Adipocyte (in vitro differentiated cells): ENCODE measurements at regions not wholly inside any gene's neighbourhood (a gene's known extent, or its start where the extent isn't known, plus 50 kb on each side); places are given as distances from the start of the nearest gene placed in this dataset.

Experiments used
- DNase-seq: peaks from one replicate; pipeline ENCODE4 v3.0.0-alpha.2; 2015; ENCODE audit warnings: low read depth
- H3K27me3 ChIP-seq: replicated peaks from 2 replicates; pipeline ENCODE4 v1.7.0; 2013; ENCODE audit warnings: mild to moderate bottlenecking, low read length, moderate library complexity; ENCODE audit not compliant: control insufficient read depth, insufficient read depth
- H3K36me3 ChIP-seq: 2 replicates; pipeline ENCODE4 v1.7.0; 2013; ENCODE audit warnings: low read length, mild to moderate bottlenecking, moderate library complexity; ENCODE audit not compliant: control insufficient read depth, insufficient read depth, severe bottlenecking
- H3K4me1 ChIP-seq: 2 replicates; pipeline ENCODE4 v1.7.0; 2013; ENCODE audit warnings: mild to moderate bottlenecking, low read length, moderate library complexity; ENCODE audit not compliant: control insufficient read depth, insufficient read depth
- H3K4me3 ChIP-seq: 2 replicates; pipeline ENCODE4 v1.7.0; 2013; ENCODE audit warnings: mild to moderate bottlenecking, low read length, moderate library complexity
- H3K9ac ChIP-seq: 2 replicates; pipeline ENCODE4 v1.7.0; 2013; ENCODE audit warnings: mild to moderate bottlenecking, low read length, moderate library complexity
- H3K9me3 ChIP-seq: 2 replicates; pipeline ENCODE4 v1.7.0; 2013; ENCODE audit warnings: mild to moderate bottlenecking, low read length, moderate library complexity; ENCODE audit not compliant: control insufficient read depth

GRCh38 chr2:128451084-128452023, 132.7 kb upstream of the HS6ST1 start:
- Histone ChIP-seq H3K36me3 (no peaks in the 10 kb centered on the region), H3K27me3 (peaks cover 44% of the 10 kb centered on the region), H3K4me1 (no peaks in the 10 kb centered on the region), H3K9ac (no peak overlapping the region), H3K4me3 (no peak overlapping the region), H3K9me3 (no peaks in the 10 kb centered on the region)
- DNase-seq = no peak

DNA sequence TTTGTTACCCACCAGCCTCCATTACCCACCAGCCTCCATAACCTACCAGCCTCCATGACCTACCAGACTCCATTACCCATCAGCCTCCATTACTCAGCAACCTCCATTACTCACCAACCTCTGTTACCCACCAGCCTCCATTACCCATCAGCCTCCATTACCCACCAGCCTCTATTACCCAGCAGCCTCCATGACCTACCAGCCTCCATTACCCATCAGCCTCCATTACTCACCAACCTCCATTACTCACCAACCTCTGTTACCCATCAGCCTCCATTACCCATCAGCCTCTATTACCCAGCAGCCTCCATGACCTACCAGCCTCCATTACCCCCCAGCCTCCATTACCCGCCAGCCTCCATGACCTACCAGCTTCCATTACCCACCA, 133.3 kb upstream of the HS6ST1 start:
- peaks cover 44% of the 10 kb centered on the region for H3K27me3 ChIP-seq
- no peaks in the 10 kb centered on the region for H3K36me3 ChIP-seq
- no peak for DNase-seq
- H3K4me1 ChIP-seq = no peaks in the 10 kb centered on the region
- H3K4me3 ChIP-seq = no peak overlapping the region
- no peaks in the 10 kb centered on the region for H3K9me3 ChIP-seq
- H3K9ac ChIP-seq = no peak overlapping the region

DNA sequence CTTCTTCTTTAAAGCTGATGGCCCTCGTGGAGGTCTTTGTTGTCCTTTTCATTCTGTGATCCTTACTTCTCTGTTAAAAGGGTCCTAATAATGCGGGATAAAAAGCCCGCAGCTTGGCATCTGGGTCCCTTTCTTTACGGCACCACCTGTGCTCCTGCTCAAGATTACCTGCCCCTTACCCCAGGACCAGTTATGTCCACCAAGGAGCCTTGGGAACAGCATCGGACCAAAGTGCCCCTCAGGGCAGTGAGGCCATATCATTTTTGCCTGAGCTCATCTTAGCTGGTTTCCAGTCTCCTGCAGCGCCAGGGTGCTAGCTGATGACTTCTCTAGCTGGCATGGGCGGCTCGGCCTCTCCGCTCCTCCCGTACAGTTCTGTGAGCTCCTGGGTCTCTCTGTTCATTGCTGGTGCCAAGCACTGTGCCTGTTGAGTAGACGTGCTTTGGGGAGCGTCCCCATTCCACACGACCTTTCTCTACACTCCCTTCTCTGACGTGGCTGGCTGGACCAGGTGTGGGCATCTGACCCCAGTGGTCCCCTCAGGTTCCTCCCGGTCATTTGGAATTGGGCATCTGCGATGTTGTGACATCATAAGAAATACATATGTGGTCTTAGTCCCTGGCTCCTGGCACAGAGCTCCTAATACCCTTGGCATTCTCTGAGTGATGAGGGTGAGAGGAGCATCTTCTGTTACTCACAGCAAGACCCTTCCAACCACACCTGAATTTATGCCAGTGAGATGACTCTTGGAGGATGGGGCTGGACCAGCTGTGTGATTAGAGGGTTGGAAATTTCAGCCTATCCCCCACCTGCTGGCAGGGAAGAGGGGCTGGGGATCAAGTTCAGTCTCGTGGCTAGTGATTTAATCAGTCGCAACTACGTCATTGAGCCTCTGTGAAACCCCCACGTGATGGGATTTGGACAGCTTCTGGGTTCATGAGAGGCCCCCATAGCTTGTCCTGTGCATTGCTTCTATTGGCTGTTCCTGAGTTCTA, 134.2 kb upstream of the HS6ST1 start:
- peaks cover 2% of the 10 kb centered on the region for H3K4me1 ChIP-seq
- no peak overlapping the region for H3K4me3 ChIP-seq
- DNase-seq = no peak
- H3K27me3 ChIP-seq = peaks cover 40% of the 10 kb centered on the region
- no peaks in the 10 kb centered on the region for H3K36me3 ChIP-seq
- H3K9me3 ChIP-seq = no peaks in the 10 kb centered on the region
- H3K9ac ChIP-seq = no peak overlapping the region

GRCh38 chr2:128454980-128455720, 136.5 kb upstream of the HS6ST1 start:
- no peak for DNase-seq
- H3K36me3 ChIP-seq = no peaks in the 10 kb centered on the region
- H3K4me3 ChIP-seq = no peak overlapping the region
- peaks cover 33% of the 10 kb centered on the region for H3K27me3 ChIP-seq
- peaks cover 25% of the 10 kb centered on the region for H3K4me1 ChIP-seq
- no peaks in the 10 kb centered on the region for H3K9me3 ChIP-seq
- H3K9ac ChIP-seq = no peak overlapping the region

DNA sequence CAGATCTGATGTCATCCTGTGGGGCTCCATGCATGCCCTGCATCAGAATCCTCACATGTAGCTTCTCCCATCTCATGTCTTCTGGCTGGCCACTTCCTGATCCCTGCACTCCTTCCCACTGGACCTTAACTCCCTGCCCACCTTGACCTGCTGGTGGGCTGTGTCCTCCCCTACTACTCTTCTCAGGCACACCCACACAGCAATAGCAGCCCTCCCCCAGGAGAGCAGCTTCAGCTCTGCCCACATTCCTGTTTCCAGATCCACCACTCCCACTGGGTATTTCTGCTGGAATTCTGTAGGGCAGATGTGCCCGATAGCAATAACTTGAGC, 137.0 kb upstream of the HS6ST1 start:
- Histone ChIP-seq H3K36me3 (no peaks in the 10 kb centered on the region), H3K4me1 (peaks cover 26% of the 10 kb centered on the region), H3K27me3 (peaks cover 33% of the 10 kb centered on the region), H3K9me3 (peaks cover 2% of the 10 kb centered on the region), H3K4me3 (no peak overlapping the region), H3K9ac (no peak overlapping the region)
- no peak for DNase-seq

DNA sequence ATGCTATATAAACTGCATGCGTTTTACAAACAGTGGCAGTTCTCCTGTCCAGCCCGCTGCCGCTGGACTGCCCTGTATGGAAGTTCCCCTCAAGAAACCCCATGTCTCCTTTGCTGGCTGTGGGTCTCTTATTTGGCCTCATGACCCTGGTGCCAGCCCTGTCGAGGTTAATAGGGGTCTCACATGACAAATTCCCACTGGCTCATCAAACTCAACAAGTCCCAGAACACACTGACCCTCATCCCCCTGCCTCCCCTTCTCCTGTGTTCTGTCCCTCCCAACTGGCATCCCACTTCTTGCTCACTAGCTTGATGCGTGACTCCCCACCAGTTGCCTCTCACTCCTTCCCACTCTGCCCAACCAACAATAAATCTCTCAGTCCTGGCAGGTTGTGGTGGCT, 137.6 kb upstream of the HS6ST1 start:
- H3K4me3 ChIP-seq = no peak overlapping the region
- no peaks in the 10 kb centered on the region for H3K36me3 ChIP-seq
- DNase-seq = no peak
- no peak overlapping the region for H3K9ac ChIP-seq
- peaks cover 33% of the 10 kb centered on the region for H3K27me3 ChIP-seq
- H3K4me1 ChIP-seq = peaks cover 26% of the 10 kb centered on the region
- peaks cover 7% of the 10 kb centered on the region for H3K9me3 ChIP-seq

GRCh38 chr2:128457006-128457604, 138.4 kb upstream of the HS6ST1 start:
- H3K4me3 ChIP-seq = no peak overlapping the region
- no peak overlapping the region for H3K9ac ChIP-seq
- no peaks in the 10 kb centered on the region for H3K36me3 ChIP-seq
- H3K9me3 ChIP-seq = peaks cover 12% of the 10 kb centered on the region
- H3K4me1 ChIP-seq = peaks cover 26% of the 10 kb centered on the region
- peaks cover 30% of the 10 kb centered on the region for H3K27me3 ChIP-seq
- DNase-seq = no peak

DNA sequence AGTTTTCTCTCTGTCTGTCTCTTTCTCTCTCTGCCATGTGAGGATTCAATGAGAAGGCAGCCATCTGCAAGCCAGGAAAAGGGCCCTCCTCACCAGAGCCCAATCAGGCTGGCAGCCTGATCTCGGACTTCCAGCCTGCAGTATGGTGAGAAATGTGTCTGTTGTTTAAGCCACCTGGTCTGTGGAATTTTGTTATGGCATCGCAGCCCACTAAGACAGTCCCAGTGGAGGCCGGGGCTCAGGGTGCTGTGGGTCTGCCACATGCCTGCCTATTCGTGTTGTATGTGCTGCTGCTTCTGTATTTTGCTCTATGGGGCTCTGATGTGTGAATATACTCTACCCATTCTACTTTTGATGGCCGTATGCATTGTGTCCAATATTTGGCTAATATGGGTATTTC, 139.0 kb upstream of the HS6ST1 start:
- Histone ChIP-seq H3K36me3 (no peaks in the 10 kb centered on the region), H3K9me3 (peaks cover 12% of the 10 kb centered on the region), H3K9ac (no peak overlapping the region), H3K4me1 (peaks cover 26% of the 10 kb centered on the region), H3K27me3 (peaks cover 24% of the 10 kb centered on the region), H3K4me3 (no peak overlapping the region)
- no peak for DNase-seq

DNA sequence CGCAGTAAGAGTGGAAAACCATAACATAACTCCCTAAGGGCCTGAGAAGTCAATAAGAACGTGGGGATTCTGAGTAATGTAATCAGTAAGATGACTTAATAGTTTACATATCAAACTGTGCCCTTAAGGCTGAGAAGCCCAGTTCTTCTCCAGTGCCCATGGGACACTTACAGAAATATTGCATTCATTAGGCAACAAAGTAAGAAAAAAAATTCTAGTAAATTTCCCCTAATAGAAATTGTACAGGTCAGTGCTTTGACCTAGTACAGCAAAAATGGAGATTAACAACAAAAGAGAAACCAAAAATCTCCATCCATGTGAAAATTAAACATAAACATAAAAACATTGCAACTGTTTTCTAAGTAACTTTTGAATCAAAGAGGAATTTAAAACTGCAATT, 139.8 kb upstream of the HS6ST1 start:
- H3K27me3 ChIP-seq = peaks cover 16% of the 10 kb centered on the region
- peak; percentile 50 for DNase-seq
- H3K4me1 ChIP-seq = peaks cover 26% of the 10 kb centered on the region
- peaks cover 12% of the 10 kb centered on the region for H3K9me3 ChIP-seq
- no peaks in the 10 kb centered on the region for H3K36me3 ChIP-seq
- peak overlapping the region; percentile 25 for H3K4me3 ChIP-seq
- peak overlapping the region; percentile 68 for H3K9ac ChIP-seq

DNA sequence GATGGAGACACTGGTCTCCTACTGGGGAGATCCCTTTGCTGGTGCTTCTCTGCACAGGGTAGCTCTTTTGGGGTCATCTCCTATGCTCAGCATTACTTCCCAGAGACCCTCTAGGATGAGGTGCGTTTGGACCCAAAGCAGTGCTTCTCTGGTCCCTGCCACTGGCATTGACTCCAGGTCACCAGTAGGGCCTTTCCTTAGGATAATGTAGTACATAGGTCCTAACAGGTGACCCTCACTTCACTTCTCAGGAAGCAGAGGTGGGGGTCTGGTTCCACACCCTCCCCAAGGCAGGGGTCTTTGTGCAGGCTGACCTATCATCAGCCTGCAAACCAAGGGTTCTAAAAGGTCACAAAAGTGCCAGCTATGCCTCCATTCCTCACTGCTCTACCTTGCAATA, 145.8 kb upstream of the HS6ST1 start:
- peaks cover 40% of the 10 kb centered on the region for H3K9me3 ChIP-seq
- no peak overlapping the region for H3K9ac ChIP-seq
- H3K36me3 ChIP-seq = no peaks in the 10 kb centered on the region
- DNase-seq = no peak
- H3K4me1 ChIP-seq = peaks cover 24% of the 10 kb centered on the region
- H3K27me3 ChIP-seq = no peaks in the 10 kb centered on the region
- no peak overlapping the region for H3K4me3 ChIP-seq
